Ovary (tissue), 3 donors: ENCODE measurements at regions not wholly inside any gene's neighbourhood (a gene's known extent, or its start where the extent isn't known, plus 50 kb on each side); places are given as distances from the start of the nearest gene placed in this dataset.

Experiments used
- EP300 ChIP-seq: sonication (generic); formaldehyde crosslinking; IDR thresholded peaks from one replicate; pipeline ENCODE4 v1.6.1; 2017; ENCODE audit warnings: antibody characterized with exemption
- POLR2A ChIP-seq: fragments of 450-650 bp; IDR thresholded peaks from one replicate; pipeline ENCODE4 v1.6.1; 2017; ENCODE audit warnings: antibody characterized with exemption, mild to moderate bottlenecking, moderate library complexity
- TF ChIP-seq, protein P1 (sequence below), 3 donors: fragments of 450-650 bp in 2 of 3; fragments of 200-600 bp in 1 of 3; IDR thresholded peaks; one replicate each; pipeline versions ENCODE4 v1.5.1 to v1.8.0; 2016 to 2022; ENCODE audit warnings: antibody characterized with exemption in 3 of 3, mild to moderate bottlenecking in 1 of 3
- donor health status: DM: no; HTN: no; CAD: no.

DNA sequence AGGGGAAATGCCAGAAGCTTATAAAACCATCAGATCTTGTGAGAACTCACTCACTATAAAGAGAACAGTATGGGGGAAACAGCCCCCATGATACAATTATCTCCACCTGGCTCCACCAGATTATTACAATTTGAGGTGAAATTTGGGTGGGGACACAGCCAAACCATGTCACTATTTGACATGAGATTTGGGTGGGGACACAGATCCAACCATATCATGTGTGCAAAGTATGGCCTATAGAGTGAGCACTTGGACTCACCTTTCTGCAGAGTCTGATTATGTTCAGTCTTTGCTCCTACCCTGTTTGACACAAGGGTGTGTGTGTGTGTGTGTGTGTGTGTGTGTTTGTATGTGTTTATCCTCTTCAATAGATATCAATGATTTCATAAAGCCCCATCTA lies 287.5 kb downstream of the ZNF536 start:
- TF ChIP-seq, protein P1, sequence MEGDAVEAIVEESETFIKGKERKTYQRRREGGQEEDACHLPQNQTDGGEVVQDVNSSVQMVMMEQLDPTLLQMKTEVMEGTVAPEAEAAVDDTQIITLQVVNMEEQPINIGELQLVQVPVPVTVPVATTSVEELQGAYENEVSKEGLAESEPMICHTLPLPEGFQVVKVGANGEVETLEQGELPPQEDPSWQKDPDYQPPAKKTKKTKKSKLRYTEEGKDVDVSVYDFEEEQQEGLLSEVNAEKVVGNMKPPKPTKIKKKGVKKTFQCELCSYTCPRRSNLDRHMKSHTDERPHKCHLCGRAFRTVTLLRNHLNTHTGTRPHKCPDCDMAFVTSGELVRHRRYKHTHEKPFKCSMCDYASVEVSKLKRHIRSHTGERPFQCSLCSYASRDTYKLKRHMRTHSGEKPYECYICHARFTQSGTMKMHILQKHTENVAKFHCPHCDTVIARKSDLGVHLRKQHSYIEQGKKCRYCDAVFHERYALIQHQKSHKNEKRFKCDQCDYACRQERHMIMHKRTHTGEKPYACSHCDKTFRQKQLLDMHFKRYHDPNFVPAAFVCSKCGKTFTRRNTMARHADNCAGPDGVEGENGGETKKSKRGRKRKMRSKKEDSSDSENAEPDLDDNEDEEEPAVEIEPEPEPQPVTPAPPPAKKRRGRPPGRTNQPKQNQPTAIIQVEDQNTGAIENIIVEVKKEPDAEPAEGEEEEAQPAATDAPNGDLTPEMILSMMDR (IDR thresholded peaks at IDR 0.05) = no peak
- TF ChIP-seq POLR2A = no peak
- no peak for TF ChIP-seq EP300
